Uterus (tissue), 3 donors: ENCODE measurements at regions not wholly inside any gene's neighbourhood (a gene's known extent, or its start where the extent isn't known, plus 50 kb on each side); places are given as distances from the start of the nearest gene placed in this dataset.
"Not testable (repeated sequence)": the region's sequence is repeated elsewhere in the genome, so short reads cannot be mapped to it uniquely, and the experiment has no call there.

Experiments used
- DNase-seq, 2 donors: peaks; one replicate each; pipeline ENCODE4 v3.0.0-alpha.2; 2019 to 2020
- H3K27ac ChIP-seq, 2 donors: fragments of 200-600 bp; sonication (generic); 1 replicate in 1 of 2; 2 replicates in 1 of 2; pipeline ENCODE4 v1.5.1; 2016 to 2018
- H3K27me3 ChIP-seq, 2 donors: fragments of 200-600 bp; sonication (generic); one replicate each; pipeline ENCODE4 v1.5.1; 2018 to 2019; ENCODE audit warnings: control low read depth in 1 of 2
- H3K36me3 ChIP-seq, 2 donors: fragments of 200-600 bp; sonication (generic); one replicate each; pipeline ENCODE4 v1.5.1; 2019; ENCODE audit warnings: control low read depth in 1 of 2
- H3K4me1 ChIP-seq, 2 donors: fragments of 200-600 bp; sonication (generic); one replicate each; pipeline ENCODE4 v1.5.1; 2018 to 2019; ENCODE audit warnings: control low read depth in 1 of 2
- H3K4me3 ChIP-seq, 2 donors: fragments of 200-600 bp; sonication (generic); 1 replicate in 1 of 2; 2 replicates in 1 of 2; pipeline ENCODE4 v1.5.1; 2018 to 2019; ENCODE audit warnings: mild to moderate bottlenecking in 1 of 2
- H3K9me3 ChIP-seq, 2 donors: fragments of 200-600 bp; sonication (generic); one replicate each; pipeline ENCODE4 v1.5.1; 2019; ENCODE audit warnings: control low read depth in 1 of 2
- CTCF ChIP-seq, 4 experiments: fragments of 200-600 bp in 2 of 4; fragments of 450-650 bp in 2 of 4; sonication (generic) in 2 of 4; IDR thresholded peaks; one replicate each; pipeline ENCODE4 v1.5.1; 2016 to 2019; ENCODE audit warnings: antibody characterized with exemption in 4 of 4, mild to moderate bottlenecking in 2 of 4, moderate library complexity in 1 of 4
- POLR2A ChIP-seq, 2 donors: fragments of 450-650 bp; IDR thresholded peaks; one replicate each; pipeline ENCODE4 v1.6.1; 2016; ENCODE audit warnings: antibody characterized with exemption in 2 of 2, mild to moderate bottlenecking in 1 of 2, moderate library complexity in 1 of 2
- intact Hi-C: fragments of 100-400 bp; cut with DNase I; formaldehyde crosslinking; loops from one replicate; pipeline ENCODE4 v1.15.1; 2023; ENCODE audit warnings: low total_unique reads
- donor health status: DM: yes; HTN: yes; CAD: no.

DNA sequence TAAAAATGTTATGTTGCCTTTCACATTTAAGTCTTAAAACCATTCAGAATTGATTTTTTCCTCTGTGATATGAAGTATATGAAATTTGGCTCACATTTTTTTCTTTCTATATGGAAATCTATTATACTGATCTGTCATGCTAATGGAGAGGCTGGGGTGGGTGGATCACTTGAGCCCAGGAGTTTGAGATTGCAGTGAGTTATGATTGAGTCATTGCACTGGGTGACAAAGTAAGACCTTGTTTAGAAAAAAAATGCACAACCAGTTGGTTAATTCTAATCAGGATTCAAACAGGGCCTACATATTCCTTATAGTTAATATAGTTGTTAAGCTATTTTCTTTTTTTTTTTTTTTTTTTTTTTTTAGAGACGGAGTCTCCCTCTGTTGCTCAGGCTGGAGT lies 230.5 kb downstream of the MFSD1 start:
- DNase-seq, result no peak
- no peak overlapping the region for H3K27ac ChIP-seq
- intact Hi-C loops, result no loop called here
- no peaks in the 10 kb centered on the region for H3K36me3 ChIP-seq
- H3K9me3 ChIP-seq, result no peaks in the 10 kb centered on the region
- TF ChIP-seq POLR2A (IDR thresholded peaks at IDR 0.05) (no peak), CTCF (IDR thresholded peaks at IDR 0.05) (no peak)
- no peaks in the 10 kb centered on the region for H3K4me1 ChIP-seq
- no peak overlapping the region for H3K4me3 ChIP-seq
- H3K27me3 ChIP-seq, result no peaks in the 10 kb centered on the region

DNA sequence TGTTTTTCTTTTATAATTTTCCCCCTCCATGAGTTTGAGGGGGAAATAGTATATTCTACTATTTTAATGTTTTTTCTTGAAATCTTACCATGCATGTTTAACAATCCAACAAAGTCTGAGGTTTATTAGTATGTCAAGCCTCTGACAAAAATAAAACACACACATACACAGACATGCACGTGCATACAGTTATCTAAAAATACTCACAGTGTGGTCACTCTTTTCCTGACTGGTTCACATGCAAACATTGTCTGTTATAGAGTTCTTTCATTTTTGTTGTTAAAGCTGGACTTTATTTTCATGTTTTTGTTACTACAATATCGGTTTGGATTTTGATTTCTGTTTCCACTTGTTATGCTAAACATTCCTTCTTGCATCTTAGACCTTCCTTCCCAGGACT lies 236.6 kb downstream of the MFSD1 start:
- Histone ChIP-seq H3K36me3 (no peaks in the 10 kb centered on the region), H3K27ac (no peak overlapping the region), H3K27me3 (no peaks in the 10 kb centered on the region), H3K9me3 (no peaks in the 10 kb centered on the region), H3K4me3 (no peak overlapping the region), H3K4me1 (no peaks in the 10 kb centered on the region)
- no peak for DNase-seq
- intact Hi-C loops, result no loop called here
- TF ChIP-seq CTCF (IDR thresholded peaks at IDR 0.05) (no peak), POLR2A (IDR thresholded peaks at IDR 0.05) (no peak)

DNA sequence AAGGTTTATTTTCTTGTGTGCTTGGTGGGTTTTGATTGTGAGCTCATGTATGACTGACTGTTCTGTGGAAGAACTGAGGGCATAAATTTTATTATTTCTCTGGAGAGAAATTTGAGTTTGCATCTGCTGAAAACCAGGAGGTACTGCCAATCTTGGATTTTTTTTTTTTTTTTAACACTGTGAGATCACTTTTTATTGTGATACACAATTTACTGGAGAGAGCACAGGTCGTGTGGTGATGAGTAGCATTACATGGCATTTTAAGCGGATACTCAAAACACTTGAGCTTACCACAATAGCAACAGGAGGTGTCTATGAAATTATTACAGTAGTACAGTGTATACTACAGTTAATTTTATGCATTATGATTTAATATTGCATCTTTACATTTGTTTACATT lies 237.4 kb downstream of the MFSD1 start:
- DNase-seq, result no peak
- H3K4me3 ChIP-seq, result no peak overlapping the region
- intact Hi-C loops, result no loop called here
- no peak overlapping the region for H3K27ac ChIP-seq
- no peaks in the 10 kb centered on the region for H3K27me3 ChIP-seq
- H3K9me3 ChIP-seq, result no peaks in the 10 kb centered on the region
- no peak for TF ChIP-seq POLR2A (IDR thresholded peaks at IDR 0.05)
- TF ChIP-seq CTCF (IDR thresholded peaks at IDR 0.05), result no peak
- no peaks in the 10 kb centered on the region for H3K36me3 ChIP-seq
- H3K4me1 ChIP-seq, result no peaks in the 10 kb centered on the region

GRCh38 chr3:159045279-159045885 lies 243.5 kb downstream of the MFSD1 start:
- H3K4me1 ChIP-seq, result no peaks in the 10 kb centered on the region
- no peak overlapping the region for H3K4me3 ChIP-seq
- no peaks in the 10 kb centered on the region for H3K27me3 ChIP-seq
- H3K9me3 ChIP-seq, result no peaks in the 10 kb centered on the region
- TF ChIP-seq CTCF (IDR thresholded peaks at IDR 0.05) (no peak), POLR2A (IDR thresholded peaks at IDR 0.05) (no peak)
- H3K36me3 ChIP-seq, result no peaks in the 10 kb centered on the region
- intact Hi-C loops, result no loop called here
- no peak overlapping the region for H3K27ac ChIP-seq
- DNase-seq, result no peak

DNA sequence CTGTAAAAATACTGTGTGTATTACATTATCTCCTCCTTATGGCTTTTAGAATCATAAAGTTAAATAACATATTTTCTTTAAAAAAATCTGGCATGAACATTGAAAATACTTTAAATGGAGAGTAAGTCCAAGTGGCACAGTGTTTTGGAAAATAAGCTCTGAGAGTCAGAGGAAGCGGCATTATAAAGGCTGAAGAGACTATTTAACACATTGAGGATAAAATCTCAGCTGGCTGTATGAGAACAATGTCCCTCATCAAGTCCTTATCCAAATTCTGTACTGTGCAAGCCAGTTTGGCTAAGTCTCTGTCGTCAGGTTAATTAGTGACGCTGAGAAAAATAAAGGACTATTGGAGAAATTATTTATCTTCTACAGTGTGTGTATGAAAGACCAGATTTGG lies 245.5 kb downstream of the MFSD1 start:
- no peaks in the 10 kb centered on the region for H3K27me3 ChIP-seq
- no peaks in the 10 kb centered on the region for H3K36me3 ChIP-seq
- no peak for DNase-seq
- intact Hi-C loops, result no loop called here
- H3K9me3 ChIP-seq, result no peaks in the 10 kb centered on the region
- TF ChIP-seq POLR2A (IDR thresholded peaks at IDR 0.05) (no peak), CTCF (IDR thresholded peaks at IDR 0.05) (no peak)
- no peak overlapping the region for H3K27ac ChIP-seq
- no peak overlapping the region for H3K4me3 ChIP-seq
- no peaks in the 10 kb centered on the region for H3K4me1 ChIP-seq

DNA sequence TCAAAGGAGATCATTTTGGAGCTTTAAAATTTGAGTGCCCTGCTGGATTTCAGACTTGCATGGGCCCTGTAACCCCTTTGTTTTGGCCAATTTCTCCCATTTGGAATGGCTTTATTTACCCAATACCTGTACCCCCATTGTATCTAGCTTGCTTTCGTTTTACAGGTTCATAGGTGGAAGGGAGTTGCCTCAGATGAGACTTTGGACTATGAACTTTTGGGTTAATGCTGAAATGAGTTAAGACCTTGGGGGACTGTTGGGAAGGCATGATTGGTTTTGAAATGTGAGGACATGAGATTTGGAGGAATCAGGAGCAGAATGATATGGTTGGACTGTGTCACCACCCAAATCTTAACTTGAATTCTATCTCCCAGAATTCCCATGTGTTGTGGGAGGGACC lies 250.6 kb downstream of the MFSD1 start:
- H3K4me1 ChIP-seq, H3K4me3 ChIP-seq, H3K27me3 ChIP-seq, H3K9me3 ChIP-seq, H3K27ac ChIP-seq, H3K36me3 ChIP-seq, DNase-seq, intact Hi-C loops: not testable (repeated sequence)
